ENCODE measurements at regions not wholly inside any gene's neighbourhood (a gene's known extent, or its start where the extent isn't known, plus 50 kb on each side); places are given as distances from the start of the nearest gene placed in this dataset.

GRCh38 chr18:42157878-42158277 is 202.8 kb downstream of the PIK3C3 start:
- Histone ChIP-seq H3K36me3 (ENCODE audit: control insufficient read depth, insufficient read depth, low read length) (no peaks in the 10 kb centered on the region), H3K27me3 (ENCODE audit: control insufficient read depth, insufficient read depth, low read length) (no peaks in the 10 kb centered on the region), H3K4me3 (ENCODE audit: low read depth, low read length) (no peak overlapping the region)
- TF ChIP-seq, protein P1, sequence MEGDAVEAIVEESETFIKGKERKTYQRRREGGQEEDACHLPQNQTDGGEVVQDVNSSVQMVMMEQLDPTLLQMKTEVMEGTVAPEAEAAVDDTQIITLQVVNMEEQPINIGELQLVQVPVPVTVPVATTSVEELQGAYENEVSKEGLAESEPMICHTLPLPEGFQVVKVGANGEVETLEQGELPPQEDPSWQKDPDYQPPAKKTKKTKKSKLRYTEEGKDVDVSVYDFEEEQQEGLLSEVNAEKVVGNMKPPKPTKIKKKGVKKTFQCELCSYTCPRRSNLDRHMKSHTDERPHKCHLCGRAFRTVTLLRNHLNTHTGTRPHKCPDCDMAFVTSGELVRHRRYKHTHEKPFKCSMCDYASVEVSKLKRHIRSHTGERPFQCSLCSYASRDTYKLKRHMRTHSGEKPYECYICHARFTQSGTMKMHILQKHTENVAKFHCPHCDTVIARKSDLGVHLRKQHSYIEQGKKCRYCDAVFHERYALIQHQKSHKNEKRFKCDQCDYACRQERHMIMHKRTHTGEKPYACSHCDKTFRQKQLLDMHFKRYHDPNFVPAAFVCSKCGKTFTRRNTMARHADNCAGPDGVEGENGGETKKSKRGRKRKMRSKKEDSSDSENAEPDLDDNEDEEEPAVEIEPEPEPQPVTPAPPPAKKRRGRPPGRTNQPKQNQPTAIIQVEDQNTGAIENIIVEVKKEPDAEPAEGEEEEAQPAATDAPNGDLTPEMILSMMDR (IDR thresholded peaks at IDR 0.05; ENCODE audit: insufficient read depth, low read depth, low read length), result no peak
- POLR2A ChIA-PET, result no interaction called here
- DNase-seq (ENCODE audit: low read depth), result no peak
- CTCF ChIA-PET, result no interaction called here

DNA sequence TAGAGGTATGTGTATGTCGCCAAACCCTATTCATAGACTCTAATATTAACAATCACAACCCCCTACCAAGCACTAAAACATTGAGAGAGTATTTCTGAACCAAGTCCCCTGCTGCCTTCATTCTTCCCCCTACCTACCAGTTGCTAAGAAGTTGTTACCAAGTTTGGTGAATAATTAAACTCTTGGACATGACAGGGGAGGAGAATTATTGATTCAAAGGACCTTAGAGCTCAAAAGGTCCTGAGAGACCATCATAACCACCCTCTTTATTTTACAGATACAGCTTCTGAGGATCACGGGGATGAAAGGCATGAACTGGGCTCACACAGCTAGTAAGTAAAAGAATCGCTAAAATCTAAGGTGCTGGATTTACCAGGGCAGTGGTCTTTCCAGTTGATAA is 204.1 kb downstream of the PIK3C3 start:
- ChIA-PET POLR2A (no interaction called here), CTCF (interaction anchor here (0.6 to 0.8 kb wide), 2 partner anchors 12 to 14 kb away, joined by 3 read pairs; no protein-coding TSS in a partner anchor)

GRCh38 chr18:42163321-42163720 is 208.3 kb downstream of the PIK3C3 start:
- no peak overlapping the region for H3K4me3 ChIP-seq (ENCODE audit: low read depth, low read length)
- ChIA-PET POLR2A (no interaction called here), CTCF (no interaction called here)
- H3K36me3 ChIP-seq (ENCODE audit: control insufficient read depth, insufficient read depth, low read length), result no peaks in the 10 kb centered on the region
- TF ChIP-seq, protein P1 (IDR thresholded peaks at IDR 0.05; ENCODE audit: insufficient read depth, low read depth, low read length), result no peak
- H3K27me3 ChIP-seq (ENCODE audit: control insufficient read depth, insufficient read depth, low read length), result no peaks in the 10 kb centered on the region
- DNase-seq (ENCODE audit: low read depth), result no peak

More for the DNA sequence above, 204.1 kb downstream of the PIK3C3 start:
- no peak overlapping the region for H3K4me3 ChIP-seq (ENCODE audit: low read depth, low read length)
- no peaks in the 10 kb centered on the region for H3K27me3 ChIP-seq (ENCODE audit: control insufficient read depth, insufficient read depth, low read length)
- TF ChIP-seq, protein P1 (IDR thresholded peaks at IDR 0.05; ENCODE audit: insufficient read depth, low read depth, low read length), result no peak
- no peaks in the 10 kb centered on the region for H3K36me3 ChIP-seq (ENCODE audit: control insufficient read depth, insufficient read depth, low read length)
- DNase-seq (ENCODE audit: low read depth), result no peak

GRCh38 chr18:42164556-42164955 is 209.5 kb downstream of the PIK3C3 start:
- Histone ChIP-seq H3K27me3 (ENCODE audit: control insufficient read depth, insufficient read depth, low read length) (no peaks in the 10 kb centered on the region), H3K4me3 (ENCODE audit: low read depth, low read length) (no peak overlapping the region), H3K36me3 (ENCODE audit: control insufficient read depth, insufficient read depth, low read length) (no peaks in the 10 kb centered on the region)
- DNase-seq (ENCODE audit: low read depth), result no peak
- TF ChIP-seq, protein P1 (IDR thresholded peaks at IDR 0.05; ENCODE audit: insufficient read depth, low read depth, low read length), result no peak
- POLR2A ChIA-PET, result no interaction called here
- CTCF ChIA-PET, result interaction anchor here (1.0 to 2.0 kb wide), 2 partner anchors 8 to 14 kb away, joined by 3 to 5 read pairs; no protein-coding TSS in a partner anchor

DNA sequence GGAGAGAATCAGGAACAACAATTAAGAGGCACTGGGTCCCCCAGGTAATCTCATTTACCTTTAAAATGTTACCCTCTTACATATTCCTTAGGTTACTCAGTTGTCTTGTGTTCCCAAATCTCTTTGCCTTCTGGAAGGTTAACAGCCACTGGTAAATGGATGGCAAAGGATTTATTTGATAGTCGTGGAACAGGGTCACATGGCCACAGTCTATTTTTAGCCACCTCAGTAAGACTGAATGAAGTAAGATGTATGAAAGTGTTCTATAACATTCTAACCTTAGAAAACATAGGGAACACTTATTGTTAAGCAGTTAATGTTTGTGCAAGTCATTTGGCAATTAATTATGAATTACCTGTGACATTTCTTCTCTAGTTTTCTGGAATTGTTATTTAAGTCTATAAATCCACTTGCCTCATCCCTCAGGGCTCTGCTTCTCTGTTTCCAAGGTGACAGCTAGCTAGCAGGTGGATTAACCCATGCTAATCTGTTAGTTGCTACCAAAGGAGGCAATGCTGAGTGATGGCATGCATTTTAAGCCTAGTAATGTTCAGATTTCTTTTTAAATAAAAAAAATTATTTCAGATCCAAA is 211.0 kb downstream of the PIK3C3 start:
- CTCF ChIA-PET, result no interaction called here
- Histone ChIP-seq H3K27me3 (ENCODE audit: control insufficient read depth, insufficient read depth, low read length) (no peaks in the 10 kb centered on the region), H3K4me3 (ENCODE audit: low read depth, low read length) (no peak overlapping the region), H3K36me3 (ENCODE audit: control insufficient read depth, insufficient read depth, low read length) (no peaks in the 10 kb centered on the region)
- TF ChIP-seq, protein P1 (IDR thresholded peaks at IDR 0.05; ENCODE audit: insufficient read depth, low read depth, low read length), result no peak
- POLR2A ChIA-PET, result no interaction called here
- DNase-seq (ENCODE audit: low read depth), result no peak
